GM03348 (cell line): ENCODE measurements at regions not wholly inside any gene's neighbourhood (a gene's known extent, or its start where the extent isn't known, plus 50 kb on each side); places are given as distances from the start of the nearest gene placed in this dataset.

Experiments
- DNase-seq: peaks from one replicate; pipeline ENCODE4 v3.0.0; 2012; ENCODE audit warnings: low spot score

DNA sequence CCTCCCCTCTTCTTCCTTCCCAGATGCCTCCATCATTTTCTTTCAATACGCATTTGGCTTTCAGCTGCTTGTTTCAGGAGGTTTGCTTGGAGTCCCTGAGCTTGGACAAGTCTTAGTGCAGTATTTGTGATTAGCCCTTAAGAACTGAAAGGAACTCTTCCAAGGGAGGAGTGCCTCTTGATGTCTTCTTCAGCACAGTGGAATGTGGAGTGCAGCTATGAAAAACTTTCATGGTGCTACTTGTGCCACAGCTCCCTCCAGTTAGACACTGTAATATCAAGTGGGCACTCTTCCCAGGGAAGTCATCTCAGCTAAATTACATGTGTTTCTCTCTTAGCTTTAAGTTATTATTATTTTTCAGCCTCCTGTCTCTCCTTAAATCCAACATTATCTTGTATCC lies 173.1 kb downstream of the NECTIN3 start:
- DNase-seq = peak; percentile 52

GRCh38 chr3:111246967-111247760 lies 175.5 kb downstream of the NECTIN3 start:
- DNase-seq = peak; percentile 48

DNA sequence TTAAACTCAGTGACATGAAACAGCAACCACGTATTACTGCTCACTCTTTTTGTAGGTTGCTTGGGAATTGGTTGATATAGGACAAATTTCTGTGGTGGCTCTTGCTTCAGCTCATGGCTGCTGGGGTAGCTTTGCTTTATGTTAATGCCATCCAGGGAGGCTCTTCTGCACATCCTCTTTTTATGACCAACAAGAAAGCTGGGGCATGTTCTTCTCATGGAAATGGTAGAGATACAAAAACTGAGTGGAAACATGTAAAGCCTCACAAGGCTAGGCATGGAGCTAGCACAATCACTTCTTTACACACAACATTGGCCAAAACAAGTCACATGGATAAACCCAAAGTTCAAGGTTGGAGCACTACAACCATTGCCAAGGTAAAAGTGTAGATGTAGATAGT lies 176.8 kb downstream of the NECTIN3 start:
- DNase-seq = no peak

DNA sequence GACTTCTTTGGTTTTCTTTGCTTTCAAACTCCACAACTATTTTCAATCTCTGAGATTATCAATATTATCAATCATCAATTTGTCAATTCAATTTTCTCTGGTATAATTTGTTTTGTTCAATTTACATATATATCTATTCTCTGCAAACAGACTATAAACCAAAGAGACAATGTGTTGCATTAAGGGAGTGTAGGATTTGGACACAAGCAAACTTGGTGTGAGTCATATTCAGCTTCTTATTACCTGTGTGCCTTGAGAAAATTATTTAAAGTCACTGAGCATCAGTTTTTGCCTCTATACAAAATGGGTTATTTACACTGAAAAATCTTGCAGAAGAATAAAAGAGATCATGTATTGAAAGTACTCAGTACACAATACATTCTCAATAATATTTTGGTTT lies 177.8 kb downstream of the NECTIN3 start:
- no peak for DNase-seq

- DNase-seq = peak; percentile 62
Observed at GRCh38 chr3:111252779-111253178, 181.2 kb downstream of the NECTIN3 start.

DNA sequence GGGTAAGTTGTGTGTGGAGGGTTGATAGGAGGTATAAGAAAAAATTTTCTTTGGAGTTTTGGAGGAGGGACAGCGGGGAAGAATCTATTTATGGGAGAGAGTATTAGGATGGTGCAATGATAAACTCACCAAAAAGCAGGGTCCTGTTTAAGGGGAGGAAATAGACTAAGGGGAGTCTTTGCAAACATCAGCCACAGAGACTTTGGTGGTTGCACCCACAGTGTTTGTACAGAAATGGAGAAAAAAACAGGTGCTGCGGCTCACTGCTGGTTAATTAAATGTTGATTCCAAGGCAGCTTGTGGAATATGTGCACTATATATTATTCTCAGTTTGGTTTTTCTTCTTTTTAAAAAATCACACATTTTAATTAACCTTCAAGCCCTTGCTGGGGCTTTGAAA lies 182.1 kb downstream of the NECTIN3 start:
- DNase-seq = no peak

- no peak for DNase-seq
Observed at GRCh38 chr3:111260878-111261277, 189.3 kb downstream of the NECTIN3 start.

DNA sequence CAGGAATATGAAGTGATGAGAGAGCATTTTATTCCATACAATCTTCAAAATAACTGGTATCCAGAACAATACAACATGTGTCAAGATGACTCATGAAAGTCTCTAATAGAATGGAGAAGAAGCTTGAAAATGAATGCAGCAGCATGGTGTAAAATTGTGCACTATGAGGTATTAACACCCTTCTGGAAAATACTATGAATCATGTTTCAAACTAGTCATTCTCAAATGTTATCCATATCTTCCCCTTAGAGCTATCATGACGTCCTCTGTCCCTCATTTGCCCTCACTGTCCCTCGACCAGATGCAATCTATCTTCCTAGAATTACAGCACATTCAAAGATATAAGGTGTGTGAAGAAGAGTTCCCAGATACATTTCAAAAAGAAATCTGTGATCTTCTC lies 198.2 kb downstream of the NECTIN3 start:
- DNase-seq = no peak

DNA sequence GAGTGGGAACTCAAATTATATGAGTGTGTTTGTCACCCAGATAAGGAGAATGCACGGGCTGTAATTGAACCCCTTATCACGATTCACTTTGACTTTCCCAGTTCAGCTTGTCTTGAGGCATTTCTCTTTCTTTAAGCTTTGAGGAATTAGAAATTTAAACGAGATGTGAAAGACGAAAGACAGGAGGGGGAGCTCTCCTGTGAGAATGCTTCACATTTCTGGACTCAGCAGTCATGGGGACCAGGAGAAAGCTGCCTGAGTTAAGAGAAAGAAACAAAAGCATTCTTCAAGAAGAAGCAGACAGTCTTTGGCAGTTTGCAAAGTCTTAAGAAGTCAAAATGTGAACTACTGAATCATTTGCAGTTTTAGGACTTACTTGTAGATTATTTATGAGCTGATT lies 205.6 kb downstream of the NECTIN3 start:
- peak; percentile 63 for DNase-seq

GRCh38 chr3:111278959-111279358 lies 207.3 kb downstream of the NECTIN3 start:
- no peak for DNase-seq

DNA sequence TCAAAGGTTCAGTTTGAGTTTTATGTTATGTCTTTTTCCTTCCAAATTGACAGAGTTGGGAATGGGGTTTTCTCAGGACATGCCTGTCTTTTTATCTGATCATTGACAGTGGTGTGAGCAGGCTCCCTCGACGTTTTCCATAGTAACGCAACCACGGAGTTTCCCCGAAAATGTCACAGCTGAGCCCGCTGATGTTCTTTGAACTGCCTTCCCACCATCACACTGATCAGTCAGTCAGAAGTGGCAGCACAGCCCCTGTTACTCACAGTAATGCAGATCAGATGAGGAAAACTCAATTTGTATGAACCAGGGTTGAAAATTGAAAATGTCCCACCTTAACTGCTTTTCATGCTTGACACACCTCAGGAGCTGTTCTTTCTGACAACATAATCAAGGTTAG lies 210.4 kb downstream of the NECTIN3 start:
- DNase-seq = no peak

DNA sequence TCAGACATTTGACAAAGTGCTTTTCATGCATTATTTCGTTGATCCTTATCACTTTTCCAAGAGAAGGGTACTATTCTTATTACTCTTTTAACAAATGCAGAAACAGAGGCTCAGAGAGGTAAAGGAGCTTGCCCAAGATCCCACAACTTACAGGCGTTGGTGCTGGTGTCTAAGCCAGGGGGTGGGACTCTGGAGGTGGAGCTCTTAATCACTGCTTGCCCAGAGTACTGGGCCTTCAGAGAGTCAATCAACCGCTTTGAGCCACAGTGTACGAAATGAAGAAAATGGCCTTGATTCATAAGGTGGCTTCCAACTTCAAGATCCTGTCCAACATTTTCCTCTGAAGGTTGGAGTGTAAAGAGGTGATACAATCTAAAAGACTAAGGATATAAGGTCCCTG lies 211.5 kb downstream of the NECTIN3 start:
- no peak for DNase-seq

DNA sequence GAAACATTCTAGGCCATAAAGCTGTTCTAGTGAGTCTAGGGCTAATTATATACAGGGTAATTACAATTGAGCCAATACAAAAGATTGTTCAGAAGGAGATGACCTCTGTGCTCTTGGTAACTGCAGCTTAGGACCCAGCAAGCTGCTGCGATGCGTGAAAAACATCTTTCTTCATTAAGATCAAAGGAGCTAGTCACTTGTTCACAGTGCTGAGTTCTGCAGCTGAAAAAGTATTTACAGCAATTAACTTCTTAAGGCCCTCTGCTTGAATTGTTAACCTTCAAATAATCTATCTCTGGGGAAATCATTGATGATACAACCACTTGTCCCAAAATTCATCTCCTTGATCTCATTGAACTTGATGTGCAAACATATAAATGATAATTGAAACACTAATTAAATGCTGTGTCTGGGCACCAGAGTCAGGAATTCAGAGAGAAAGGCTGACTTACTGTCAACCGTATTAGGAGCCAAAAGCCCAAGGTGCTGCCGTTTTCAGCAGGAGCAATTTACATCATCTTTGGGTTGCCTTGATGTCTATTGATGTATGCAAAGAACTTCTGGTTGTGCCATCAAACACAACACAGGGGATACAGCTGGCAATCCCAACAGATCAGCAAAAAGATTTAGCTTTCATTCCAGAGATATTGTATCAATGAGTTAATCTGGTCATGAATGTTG lies 213.0 kb downstream of the NECTIN3 start:
- DNase-seq = no peak

DNA sequence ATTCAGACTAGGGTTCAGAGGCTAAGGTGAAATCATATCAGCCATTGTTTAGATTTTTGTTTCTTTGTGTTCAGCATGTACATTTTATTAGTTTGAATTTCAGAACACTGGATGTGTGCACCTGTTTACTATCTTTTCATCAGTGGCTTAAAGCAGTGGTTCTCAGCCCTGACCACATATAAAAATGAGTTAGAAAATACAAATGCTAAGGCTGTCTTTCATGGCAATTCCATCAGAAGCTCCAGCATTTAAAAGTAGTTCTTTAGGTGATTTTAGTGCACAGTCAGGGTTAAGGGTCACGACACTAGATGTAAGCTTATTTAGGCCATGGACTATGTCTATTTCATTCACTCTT lies 213.5 kb downstream of the NECTIN3 start:
- no peak for DNase-seq

GRCh38 chr3:111285694-111286093 lies 214.1 kb downstream of the NECTIN3 start:
- no peak for DNase-seq

DNA sequence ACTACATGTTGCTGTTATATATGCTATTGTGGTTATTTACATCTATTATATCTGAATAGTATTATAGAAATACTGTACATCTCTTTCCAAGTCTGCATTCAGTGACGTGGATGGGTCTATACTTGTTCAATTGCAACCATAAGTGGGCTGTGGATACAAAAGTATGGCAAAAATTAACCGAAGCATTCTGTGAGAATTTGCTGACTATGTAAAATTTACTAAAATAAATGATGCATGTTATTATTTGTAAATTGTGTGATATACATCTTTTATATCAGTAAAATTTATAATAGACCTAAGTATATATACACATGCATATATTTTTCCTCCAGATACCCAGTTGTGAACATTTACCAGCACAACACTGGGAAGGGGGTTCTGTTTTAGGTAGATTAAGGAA lies 215.1 kb downstream of the NECTIN3 start:
- DNase-seq = no peak

GRCh38 chr3:111292117-111292516 lies 220.5 kb downstream of the NECTIN3 start:
- DNase-seq = no peak

DNA sequence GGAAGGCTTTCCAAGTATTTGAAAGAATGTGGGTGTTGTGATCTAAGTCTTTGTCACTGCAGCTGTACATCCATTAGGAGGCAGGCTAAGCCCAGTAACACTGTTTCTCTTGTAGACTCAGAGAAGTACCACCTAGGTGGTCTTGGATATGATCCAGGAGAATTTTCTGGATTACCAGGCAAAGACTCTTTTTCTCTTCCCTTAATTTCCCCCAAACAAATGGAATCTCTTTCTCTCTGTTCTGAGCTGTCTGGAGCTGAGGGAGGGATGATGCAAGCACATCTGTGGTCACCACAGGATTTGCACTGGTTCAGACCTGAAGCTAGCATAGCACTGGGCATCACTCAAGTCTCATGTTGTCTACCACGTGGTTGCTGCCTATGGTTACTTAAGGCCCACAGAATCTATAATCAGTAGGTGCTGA lies 227.6 kb downstream of the NECTIN3 start:
- DNase-seq = peak; percentile 17

DNA sequence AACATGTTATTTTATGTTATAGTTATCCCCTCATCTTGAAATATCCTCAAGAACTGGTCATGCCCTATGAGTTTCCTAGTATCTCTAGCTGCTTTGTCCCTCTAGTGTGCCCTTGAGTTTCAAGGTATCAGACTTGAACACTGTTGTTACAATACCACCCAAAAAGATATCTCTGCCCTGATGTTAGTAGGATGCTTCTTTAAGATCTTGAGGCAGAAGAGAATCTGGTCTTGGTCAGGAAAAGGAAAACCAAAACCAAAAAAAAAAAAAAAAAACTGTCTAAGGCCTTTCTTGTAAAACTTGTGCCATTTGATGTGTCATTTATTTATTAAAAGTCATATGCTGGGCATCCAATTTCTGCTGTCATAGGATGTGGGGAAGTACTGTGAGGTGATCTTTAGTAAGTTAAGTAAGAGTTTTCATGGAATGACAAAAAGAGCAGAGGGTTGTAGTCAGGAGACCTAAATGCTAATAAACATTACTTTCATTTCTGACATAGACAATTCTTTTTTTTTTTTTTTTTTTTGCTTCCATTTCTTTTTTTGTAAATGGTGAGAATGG lies 229.7 kb downstream of the NECTIN3 start:
- no peak for DNase-seq

GRCh38 chr3:111302063-111302462 lies 230.4 kb downstream of the NECTIN3 start:
- no peak for DNase-seq

- DNase-seq = no peak
Observed at GRCh38 chr3:111303760-111304159, 232.1 kb downstream of the NECTIN3 start.

GRCh38 chr3:111307676-111308075 lies 234.3 kb upstream of the CD96 start:
- no peak for DNase-seq

- no peak for DNase-seq
Observed at GRCh38 chr3:111311126-111311525, 230.9 kb upstream of the CD96 start.
